AG04449 (cell line): ENCODE measurements at regions not wholly inside any gene's neighbourhood (a gene's known extent, or its start where the extent isn't known, plus 50 kb on each side); places are given as distances from the start of the nearest gene placed in this dataset.

Source experiments
- CTCF ChIA-PET: fragments of 350-600 bp; formaldehyde crosslinking; extraction: SDS; loops from one replicate; lab custom pipeline; 2021; ENCODE audit warnings: antibody characterized with exemption; lab: Yijun Ruan, JAX
- POLR2A ChIA-PET: fragments of 400-600, 350-600 bp; formaldehyde crosslinking; extraction: SDS; loops from one replicate; lab custom pipeline; 2020; ENCODE audit warnings: antibody characterized with exemption, inconsistent platforms; lab: Yijun Ruan, JAX
- DNase-seq: peaks from one replicate; pipeline ENCODE4 v3.0.0-alpha.2; 2010; ENCODE audit warnings: low read depth, low spot score
- H3K4me3 ChIP-seq: 2 replicates; pipeline ENCODE4 v1.5.1; 2011; ENCODE audit warnings: low read depth, mild to moderate bottlenecking, control low read depth, low read length
- TF ChIP-seq, protein P1 (sequence below): IDR thresholded peaks from one replicate; pipeline ENCODE4 v1.5.1; 2011; ENCODE audit warnings: mild to moderate bottlenecking, moderate library complexity, low read length, control low read depth, inconsistent platforms; ENCODE audit not compliant: insufficient read depth; ENCODE audit errors: missing control alignments

DNA sequence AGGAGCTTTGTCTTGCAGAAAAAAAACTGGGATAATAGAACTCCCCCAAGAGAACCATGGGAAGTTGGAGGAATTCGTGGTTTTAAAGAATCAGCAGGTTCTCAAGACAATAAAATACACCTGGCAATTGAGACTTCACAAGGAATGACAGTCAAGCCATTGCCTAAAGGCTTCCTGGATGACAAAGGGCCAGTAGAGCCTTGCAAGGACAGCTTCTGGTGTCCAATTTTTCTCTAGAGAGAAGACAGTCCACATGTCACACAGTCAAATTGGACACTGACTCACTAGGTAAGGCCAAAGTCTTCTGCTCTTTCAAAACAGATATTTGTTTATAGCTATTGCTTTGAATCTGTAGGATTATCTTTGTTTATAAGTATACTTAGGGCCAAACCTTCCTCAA, 80.3 kb upstream of the BMP5 start:
- DNase-seq: no peak
- H3K4me3 ChIP-seq: no peak overlapping the region
- POLR2A ChIA-PET: no interaction called here
- CTCF ChIA-PET: interaction anchor here (1.1 to 6.7 kb wide), 7 partner anchors 10 to 679 kb away, joined by 3 to 58 read pairs (median 8); no protein-coding TSS in a partner anchor
- TF ChIP-seq, protein P1, sequence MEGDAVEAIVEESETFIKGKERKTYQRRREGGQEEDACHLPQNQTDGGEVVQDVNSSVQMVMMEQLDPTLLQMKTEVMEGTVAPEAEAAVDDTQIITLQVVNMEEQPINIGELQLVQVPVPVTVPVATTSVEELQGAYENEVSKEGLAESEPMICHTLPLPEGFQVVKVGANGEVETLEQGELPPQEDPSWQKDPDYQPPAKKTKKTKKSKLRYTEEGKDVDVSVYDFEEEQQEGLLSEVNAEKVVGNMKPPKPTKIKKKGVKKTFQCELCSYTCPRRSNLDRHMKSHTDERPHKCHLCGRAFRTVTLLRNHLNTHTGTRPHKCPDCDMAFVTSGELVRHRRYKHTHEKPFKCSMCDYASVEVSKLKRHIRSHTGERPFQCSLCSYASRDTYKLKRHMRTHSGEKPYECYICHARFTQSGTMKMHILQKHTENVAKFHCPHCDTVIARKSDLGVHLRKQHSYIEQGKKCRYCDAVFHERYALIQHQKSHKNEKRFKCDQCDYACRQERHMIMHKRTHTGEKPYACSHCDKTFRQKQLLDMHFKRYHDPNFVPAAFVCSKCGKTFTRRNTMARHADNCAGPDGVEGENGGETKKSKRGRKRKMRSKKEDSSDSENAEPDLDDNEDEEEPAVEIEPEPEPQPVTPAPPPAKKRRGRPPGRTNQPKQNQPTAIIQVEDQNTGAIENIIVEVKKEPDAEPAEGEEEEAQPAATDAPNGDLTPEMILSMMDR: no peak

DNA sequence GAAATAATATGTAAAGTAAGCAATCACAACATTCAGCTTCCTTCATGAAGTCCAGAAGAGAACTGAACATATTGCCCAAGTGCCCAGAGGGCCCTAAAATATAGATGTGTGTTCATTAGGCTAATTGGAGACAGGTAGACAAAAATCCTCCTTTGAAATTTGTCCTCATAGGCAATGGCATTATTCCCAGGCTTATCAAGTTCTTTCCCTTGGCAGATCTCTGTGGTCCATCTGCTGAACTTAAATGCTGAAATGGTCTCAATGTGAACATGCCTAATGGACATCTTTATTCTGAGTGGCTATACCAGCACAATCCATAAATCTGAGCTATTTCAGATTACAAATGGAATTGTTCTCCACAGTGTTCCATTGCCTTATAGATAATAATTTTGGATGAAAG, 79.0 kb upstream of the BMP5 start:
- no peak overlapping the region for H3K4me3 ChIP-seq
- no peak for DNase-seq
- ChIA-PET CTCF (interaction anchor here (1.1 to 6.7 kb wide), 8 partner anchors 9 to 678 kb away, joined by 3 to 58 read pairs (median 6); no protein-coding TSS in a partner anchor), POLR2A (no interaction called here)
- TF ChIP-seq, protein P1: no peak

DNA sequence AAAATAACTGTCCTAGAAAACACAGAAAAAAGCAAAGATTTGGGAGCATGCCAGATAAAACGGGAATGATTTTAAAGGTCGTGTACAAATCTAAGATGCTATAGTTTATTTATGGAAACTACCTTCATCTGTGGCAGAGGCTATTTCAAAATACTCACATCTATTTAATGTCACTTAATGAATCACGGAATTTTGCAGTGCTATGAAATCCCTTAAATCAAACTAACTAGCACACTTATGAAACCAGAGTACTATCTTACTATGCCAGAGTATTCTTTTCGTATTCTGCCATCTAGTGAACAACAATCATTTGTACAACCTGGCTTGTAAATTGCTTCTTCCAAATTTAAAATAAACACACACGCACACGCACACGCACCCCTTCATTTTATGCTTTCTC, 77.9 kb upstream of the BMP5 start:
- ChIA-PET CTCF (interaction anchor here (1.0 to 6.7 kb wide), 9 partner anchors 337 to 677 kb away, joined by 3 to 58 read pairs (median 8); no protein-coding TSS in a partner anchor), POLR2A (no interaction called here)
- TF ChIP-seq, protein P1: no peak
- peak; percentile 7 for DNase-seq
- H3K4me3 ChIP-seq: no peak overlapping the region

DNA sequence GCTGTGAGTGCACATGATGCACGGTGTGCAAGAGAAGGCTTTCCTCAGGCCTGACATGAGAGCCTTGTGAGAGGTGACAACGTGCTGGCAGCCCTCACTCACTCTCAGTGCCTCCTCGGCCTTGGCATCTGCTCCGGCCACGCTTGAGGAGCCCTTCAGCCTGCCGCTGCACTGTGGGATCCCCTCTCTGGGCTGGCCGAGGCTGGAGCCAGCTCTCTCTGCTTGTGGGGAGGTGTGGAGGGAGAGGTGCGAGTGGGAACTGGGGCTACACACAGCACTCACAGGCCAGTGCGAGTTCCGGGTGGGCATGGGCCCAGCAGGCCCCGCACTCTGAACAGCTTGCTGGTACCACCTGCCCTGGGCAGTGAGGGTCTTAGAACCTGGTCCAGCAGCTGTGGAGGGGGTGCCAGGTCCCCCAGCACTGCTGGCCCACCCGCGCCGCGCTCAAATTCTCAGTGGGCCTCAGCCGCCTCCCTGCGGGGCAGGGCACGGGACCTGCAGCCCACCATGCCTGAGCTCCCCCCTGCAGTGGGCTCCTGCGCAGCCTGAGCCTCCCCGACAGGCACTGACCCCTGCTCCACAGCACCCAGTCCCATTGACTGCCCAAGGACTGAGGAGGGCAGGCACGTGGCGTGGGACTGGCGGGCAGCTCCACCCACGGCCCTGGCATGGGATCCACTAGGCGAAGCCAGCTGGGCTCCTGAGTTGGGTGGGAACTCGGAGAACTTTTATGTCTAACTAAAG, 74.9 kb upstream of the BMP5 start:
- ChIA-PET POLR2A (no interaction called here), CTCF (interaction anchor here (1.6 to 6.7 kb wide), 4 partner anchors 9 to 673 kb away, joined by 3 to 58 read pairs (median 18); no protein-coding TSS in a partner anchor)
- H3K4me3 ChIP-seq: no peak overlapping the region
- TF ChIP-seq, protein P1: no peak
- DNase-seq: no peak

DNA sequence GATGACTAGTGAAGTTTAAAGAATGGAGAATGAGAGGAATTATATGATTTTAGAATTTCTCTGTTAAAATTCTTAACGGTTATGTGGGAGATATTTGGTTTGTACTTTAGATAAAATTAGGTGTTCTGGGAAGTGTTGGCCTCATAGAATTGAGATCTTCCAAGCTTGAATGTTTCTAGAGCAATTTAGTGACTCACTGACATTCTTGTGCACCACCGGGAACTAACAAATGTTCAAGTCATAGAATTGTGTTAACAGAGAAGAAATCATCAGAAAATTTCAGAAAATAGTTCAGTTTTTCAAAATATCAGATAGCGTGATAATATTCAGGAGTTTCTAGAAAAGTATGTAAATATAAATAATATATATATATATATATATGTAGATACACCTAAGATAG, 67.9 kb upstream of the BMP5 start:
- POLR2A ChIA-PET: no interaction called here
- CTCF ChIA-PET: no interaction called here
- DNase-seq: peak; percentile 21

DNA sequence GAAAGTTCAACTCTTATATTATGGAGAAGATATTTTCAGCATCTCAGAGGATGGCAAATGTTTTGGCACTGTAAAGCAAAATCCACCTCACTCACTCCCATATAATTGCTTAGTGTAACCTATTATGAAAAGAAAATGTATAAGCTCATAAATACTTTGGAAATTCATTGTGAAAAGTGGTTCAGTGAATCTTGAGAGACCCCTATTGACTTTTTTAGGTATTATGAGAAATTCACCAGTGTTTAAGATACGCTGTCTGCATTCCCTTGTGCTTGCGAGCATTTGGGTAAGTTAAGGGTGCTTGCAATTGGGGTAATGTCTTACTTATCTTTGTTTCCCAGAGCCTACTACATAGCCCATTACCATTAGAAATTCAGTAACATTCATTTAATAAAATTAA, 66.3 kb upstream of the BMP5 start:
- POLR2A ChIA-PET: no interaction called here
- CTCF ChIA-PET: interaction anchor here (0.6 to 2.8 kb wide), 8 partner anchors 9 to 497 kb away, joined by 3 to 19 read pairs (median 3); no protein-coding TSS in a partner anchor
- H3K4me3 ChIP-seq: no peak overlapping the region
- TF ChIP-seq, protein P1: no peak
- DNase-seq: no peak

More for the DNA sequence above, 67.9 kb upstream of the BMP5 start:
- TF ChIP-seq, protein P1: no peak
- no peak overlapping the region for H3K4me3 ChIP-seq
